WTC11 (cell line): ENCODE measurements at regions not wholly inside any gene's neighbourhood (a gene's known extent, or its start where the extent isn't known, plus 50 kb on each side); places are given as distances from the start of the nearest gene placed in this dataset.

Experiments
- AFF4 ChIP-seq: sonication (generic); formaldehyde crosslinking; IDR thresholded peaks from 2 replicates; pipeline ENCODE4 v1.8.1; 2023; ENCODE audit warnings: mild to moderate bottlenecking, missing genetic modification reagents, borderline replicate concordance
- AR ChIP-seq: fragments of 250-450 bp; sonication (Bioruptor Pico); IDR thresholded peaks from 2 replicates; pipeline ENCODE4 v1.9.0; 2021; ENCODE audit warnings: mild to moderate bottlenecking
- E2F1 ChIP-seq: sonication (generic); formaldehyde crosslinking; IDR thresholded peaks from 2 replicates; pipeline ENCODE4 v1.8.0; 2022; ENCODE audit warnings: mild to moderate bottlenecking, missing genetic modification reagents
- FOXJ3 ChIP-seq: sonication (generic); formaldehyde crosslinking; IDR thresholded peaks from 2 replicates; pipeline ENCODE4 v1.9.0; 2021; ENCODE audit warnings: missing genetic modification reagents, mild to moderate bottlenecking, borderline replicate concordance
- FOXK1 ChIP-seq: sonication (generic); formaldehyde crosslinking; IDR thresholded peaks from 2 replicates; pipeline ENCODE4 v1.8.0; 2022; ENCODE audit warnings: mild to moderate bottlenecking, moderate library complexity, missing genetic modification reagents
- GABPB1 ChIP-seq: sonication (generic); formaldehyde crosslinking; IDR thresholded peaks from 2 replicates; pipeline ENCODE4 v1.8.1; 2023; ENCODE audit warnings: mild to moderate bottlenecking, missing genetic modification reagents
- GRHL2 ChIP-seq: fragments of 250-450 bp; sonication (Bioruptor Pico); IDR thresholded peaks from 2 replicates; pipeline ENCODE4 v1.8.0; 2022; ENCODE audit warnings: mild to moderate bottlenecking, moderate library complexity; ENCODE audit not compliant: insufficient replicate concordance, severe bottlenecking
- HMGXB4 ChIP-seq: sonication (generic); formaldehyde crosslinking; IDR thresholded peaks from 2 replicates; pipeline ENCODE4 v1.8.1; 2023; ENCODE audit warnings: mild to moderate bottlenecking, moderate library complexity, missing genetic modification reagents
- IRF2 ChIP-seq: sonication (generic); formaldehyde crosslinking; IDR thresholded peaks from 2 replicates; pipeline ENCODE4 v1.8.0; 2022; ENCODE audit warnings: low read depth, missing genetic modification reagents, borderline replicate concordance
- JAZF1 ChIP-seq: fragments of 250-450 bp; sonication (Bioruptor Pico); IDR thresholded peaks from 2 replicates; pipeline ENCODE4 v1.9.0; 2021; ENCODE audit warnings: moderate library complexity, mild to moderate bottlenecking, inconsistent platforms
- MYBL2 ChIP-seq: sonication (generic); formaldehyde crosslinking; IDR thresholded peaks from 2 replicates; pipeline ENCODE4 v1.8.1; 2023; ENCODE audit warnings: mild to moderate bottlenecking, moderate library complexity, missing genetic modification reagents
- NFE2L1 ChIP-seq: sonication (generic); formaldehyde crosslinking; IDR thresholded peaks from 2 replicates; pipeline ENCODE4 v1.8.1; 2023; ENCODE audit warnings: missing genetic modification reagents
- PRDM15 ChIP-seq: sonication (generic); formaldehyde crosslinking; IDR thresholded peaks from 2 replicates; pipeline ENCODE4 v1.8.0; 2022; ENCODE audit warnings: missing genetic modification reagents
- PREB ChIP-seq: sonication (generic); formaldehyde crosslinking; IDR thresholded peaks from 2 replicates; pipeline ENCODE4 v1.8.1; 2022; ENCODE audit warnings: mild to moderate bottlenecking, missing genetic modification reagents, moderate library complexity, borderline replicate concordance
- TCF7 ChIP-seq: sonication (generic); formaldehyde crosslinking; IDR thresholded peaks from 2 replicates; pipeline ENCODE4 v1.8.0; 2022; ENCODE audit warnings: mild to moderate bottlenecking, low read depth, missing genetic modification reagents, moderate library complexity
- TP53 ChIP-seq: sonication (generic); formaldehyde crosslinking; IDR thresholded peaks from 2 replicates; pipeline ENCODE4 v1.8.1; 2023; ENCODE audit warnings: mild to moderate bottlenecking, missing genetic modification reagents
- ZMAT4 ChIP-seq: fragments of 250-450 bp; sonication (Bioruptor Pico); IDR thresholded peaks from 2 replicates; pipeline ENCODE4 v1.9.0; 2021; ENCODE audit warnings: mild to moderate bottlenecking
- ZNF317 ChIP-seq: sonication (generic); formaldehyde crosslinking; IDR thresholded peaks from 2 replicates; pipeline ENCODE4 v1.8.1; 2023; ENCODE audit warnings: low read depth, mild to moderate bottlenecking, moderate library complexity, missing genetic modification reagents, borderline replicate concordance
- ZNF416 ChIP-seq: fragments of 250-450 bp; sonication (Bioruptor Pico); IDR thresholded peaks from 2 replicates; pipeline ENCODE4 v1.9.0; 2021; ENCODE audit warnings: mild to moderate bottlenecking, inconsistent platforms
- ZNF423 ChIP-seq: fragments of 250-450 bp; sonication (Bioruptor Pico); IDR thresholded peaks from 2 replicates; pipeline ENCODE4 v2.1.2; 2022; ENCODE audit warnings: mild to moderate bottlenecking, moderate library complexity
- ZSCAN18 ChIP-seq: fragments of 250-450 bp; sonication (Bioruptor Pico); IDR thresholded peaks from 2 replicates; pipeline ENCODE4 v2.1.2; 2022; ENCODE audit warnings: mild to moderate bottlenecking, moderate library complexity

GRCh38 chr1:84077476-84078107, 66.5 kb upstream of the PRKACB start (continued):
- TF ChIP-seq ZMAT4 (CRISPR knock-in tag) (no peak), MYBL2 (CRISPR knock-in tag) (no peak), FOXK1 (CRISPR knock-in tag) (no peak; the same call in 1 of the 2 replicates), NFE2L1 (CRISPR knock-in tag) (no peak), ZSCAN18 (CRISPR knock-in tag) (no peak), GRHL2 (CRISPR knock-in tag) (no peak), ZNF416 (no peak), PRDM15 (CRISPR knock-in tag) (no peak), FOXJ3 (no peak), HMGXB4 (CRISPR knock-in tag) (no peak), PREB (no peak), ZNF423 (peak; percentile 54), E2F1 (CRISPR knock-in tag) (no peak), AFF4 (CRISPR knock-in tag) (no peak), JAZF1 (no peak), AR (CRISPR knock-in tag) (no peak), IRF2 (CRISPR knock-in tag) (no peak), TP53 (CRISPR knock-in tag) (no peak; the same call in 1 of the 2 replicates), TCF7 (CRISPR knock-in tag) (no peak), ZNF317 (CRISPR knock-in tag) (no peak), GABPB1 (peak; percentile 49; the same call in 1 of the 2 replicates)
